ENCODE measurements at regions not wholly inside any gene's neighbourhood (a gene's known extent, or its start where the extent isn't known, plus 50 kb on each side); places are given as distances from the start of the nearest gene placed in this dataset.

DNA sequence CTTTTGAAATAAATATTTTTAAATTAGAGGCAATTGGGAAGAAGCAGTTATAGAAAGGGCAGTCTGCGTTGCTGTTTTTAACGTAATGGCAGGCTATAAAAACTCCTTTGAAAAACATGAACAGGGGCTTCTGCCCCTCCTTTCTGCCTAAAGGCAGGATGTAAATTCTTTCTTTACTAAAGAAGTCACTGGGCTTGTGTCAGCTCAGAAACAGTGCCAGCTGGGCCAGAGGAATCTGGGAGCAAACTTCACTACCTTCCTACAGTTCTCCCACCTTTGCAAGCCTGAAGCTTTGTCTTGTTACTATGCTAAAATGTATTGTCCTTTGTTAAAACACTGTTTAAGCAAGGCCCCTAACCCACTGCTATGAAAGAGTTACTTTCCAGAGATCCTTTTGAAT is 1664.8 kb downstream of the RPA4 start:
- no peak overlapping the region for H3K9ac ChIP-seq (ENCODE audit: insufficient read depth, low read length)
- H3K4me1 ChIP-seq (ENCODE audit: control insufficient read depth, extremely low read depth, insufficient read depth, low read length) = no peaks in the 10 kb centered on the region
- H4K20me1 ChIP-seq (ENCODE audit: control insufficient read depth, extremely low read depth, insufficient read depth, low read length) = no peaks in the 10 kb centered on the region
- no peak overlapping the region for H3K4me3 ChIP-seq (replicated peaks in 1 of 4; ENCODE audit: control extremely low read depth in 1 of 4, insufficient read depth in 1 of 4, low read depth in 3 of 4, low read length in 4 of 4)
- H3K9me3 ChIP-seq (ENCODE audit: control insufficient read depth, insufficient read depth, low read depth, low read length) = no peaks in the 10 kb centered on the region
- no peak overlapping the region for H3K27ac ChIP-seq (ENCODE audit: insufficient read depth, low read length)
- no peak overlapping the region for H3K4me2 ChIP-seq (ENCODE audit: extremely low read depth, insufficient read depth, low read length)
- no peaks in the 10 kb centered on the region for H3K27me3 ChIP-seq (ENCODE audit: control insufficient read depth, insufficient read depth, low read length)
- TF ChIP-seq CTCF (conservative IDR thresholded peaks at IDR 0.05 in 1 of 2, IDR thresholded peaks at IDR 0.05 in 1 of 2; ENCODE audit: low read depth in 1 of 2, low read length in 2 of 2) (no peak), EZH2 (IDR thresholded peaks at IDR 0.05; ENCODE audit: low read length, missing control alignments) (no peak)
- H2AFZ ChIP-seq (ENCODE audit: low read length) = no peak overlapping the region
- H3K79me2 ChIP-seq (ENCODE audit: control insufficient read depth, insufficient read depth, low read length) = no peaks in the 10 kb centered on the region
- DNase-seq (ENCODE audit: low read depth in 2 of 2) = no peak
- no peaks in the 10 kb centered on the region for H3K36me3 ChIP-seq (ENCODE audit: control insufficient read depth, insufficient read depth, low read length)

DNA sequence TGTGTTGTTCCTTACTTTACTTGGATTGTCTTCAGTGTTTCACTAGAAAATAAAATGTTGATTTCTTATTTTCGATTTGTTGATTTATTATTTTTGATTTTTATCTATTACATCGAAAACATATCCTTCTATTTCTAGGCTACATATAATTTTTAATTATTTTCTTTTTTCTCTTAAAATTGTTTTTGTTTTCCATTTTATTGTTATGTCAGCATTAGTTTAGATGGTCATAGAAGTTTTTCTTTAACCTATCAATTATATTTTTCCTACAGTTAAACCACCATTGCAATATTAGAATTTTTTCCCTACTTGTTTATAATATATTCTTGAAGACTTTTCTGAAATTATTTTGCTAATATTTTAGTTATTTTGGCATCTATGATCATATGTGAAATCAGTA is 1685.1 kb downstream of the RPA4 start:
- H3K9ac ChIP-seq (ENCODE audit: insufficient read depth, low read length) = no peak overlapping the region
- no peak for DNase-seq (ENCODE audit: low read depth in 2 of 2)
- H3K79me2 ChIP-seq (ENCODE audit: control insufficient read depth, insufficient read depth, low read length) = no peaks in the 10 kb centered on the region
- no peaks in the 10 kb centered on the region for H3K9me3 ChIP-seq (ENCODE audit: control insufficient read depth, insufficient read depth, low read depth, low read length)
- H3K4me3 ChIP-seq (replicated peaks in 1 of 4; ENCODE audit: control extremely low read depth in 1 of 4, insufficient read depth in 1 of 4, low read depth in 3 of 4, low read length in 4 of 4) = no peak overlapping the region
- no peaks in the 10 kb centered on the region for H4K20me1 ChIP-seq (ENCODE audit: control insufficient read depth, extremely low read depth, insufficient read depth, low read length)
- H3K4me1 ChIP-seq (ENCODE audit: control insufficient read depth, extremely low read depth, insufficient read depth, low read length) = no peaks in the 10 kb centered on the region
- TF ChIP-seq CTCF (conservative IDR thresholded peaks at IDR 0.05 in 1 of 2, IDR thresholded peaks at IDR 0.05 in 1 of 2; ENCODE audit: low read depth in 1 of 2, low read length in 2 of 2) (no peak), EZH2 (IDR thresholded peaks at IDR 0.05; ENCODE audit: low read length, missing control alignments) (no peak)
- H2AFZ ChIP-seq (ENCODE audit: low read length) = no peak overlapping the region
- H3K27me3 ChIP-seq (ENCODE audit: control insufficient read depth, insufficient read depth, low read length) = no peaks in the 10 kb centered on the region
- H3K36me3 ChIP-seq (ENCODE audit: control insufficient read depth, insufficient read depth, low read length) = no peaks in the 10 kb centered on the region
- H3K4me2 ChIP-seq (ENCODE audit: extremely low read depth, insufficient read depth, low read length) = no peak overlapping the region
- H3K27ac ChIP-seq (ENCODE audit: insufficient read depth, low read length) = no peak overlapping the region

GRCh38 chrX:98605941-98606340 is 1722.2 kb downstream of the RPA4 start:
- H3K27ac ChIP-seq (ENCODE audit: insufficient read depth, low read length) = no peak overlapping the region
- no peak overlapping the region for H3K9ac ChIP-seq (ENCODE audit: insufficient read depth, low read length)
- H3K9me3 ChIP-seq (ENCODE audit: control insufficient read depth, insufficient read depth, low read depth, low read length) = no peaks in the 10 kb centered on the region
- no peak overlapping the region for H2AFZ ChIP-seq (ENCODE audit: low read length)
- no peak overlapping the region for H3K4me2 ChIP-seq (ENCODE audit: extremely low read depth, insufficient read depth, low read length)
- H3K79me2 ChIP-seq (ENCODE audit: control insufficient read depth, insufficient read depth, low read length) = no peaks in the 10 kb centered on the region
- no peak for TF ChIP-seq CTCF (conservative IDR thresholded peaks at IDR 0.05 in 1 of 2, IDR thresholded peaks at IDR 0.05 in 1 of 2; ENCODE audit: low read depth in 1 of 2, low read length in 2 of 2)
- no peak for TF ChIP-seq EZH2 (IDR thresholded peaks at IDR 0.05; ENCODE audit: low read length, missing control alignments)
- H4K20me1 ChIP-seq (ENCODE audit: control insufficient read depth, extremely low read depth, insufficient read depth, low read length) = no peaks in the 10 kb centered on the region
- H3K36me3 ChIP-seq (ENCODE audit: control insufficient read depth, insufficient read depth, low read length) = no peaks in the 10 kb centered on the region
- H3K4me1 ChIP-seq (ENCODE audit: control insufficient read depth, extremely low read depth, insufficient read depth, low read length) = no peaks in the 10 kb centered on the region
- no peak overlapping the region for H3K4me3 ChIP-seq (replicated peaks in 1 of 4; ENCODE audit: control extremely low read depth in 1 of 4, insufficient read depth in 1 of 4, low read depth in 3 of 4, low read length in 4 of 4)
- no peaks in the 10 kb centered on the region for H3K27me3 ChIP-seq (ENCODE audit: control insufficient read depth, insufficient read depth, low read length)
- no peak for DNase-seq (ENCODE audit: low read depth in 2 of 2)
